Keratinocyte (primary cell): ENCODE measurements at regions not wholly inside any gene's neighbourhood (a gene's known extent, or its start where the extent isn't known, plus 50 kb on each side); places are given as distances from the start of the nearest gene placed in this dataset.

Experiments
- DNase-seq: peaks from one replicate; pipeline ENCODE4 v3.0.0-alpha.2; 2011; ENCODE audit warnings: low read depth, missing footprints, low spot score
- FAIRE-seq: peaks from 2 replicates; lab custom pipeline; 2011; peaks lifted over from hg19 to GRCh38; lab: Jason Lieb, UNC
- H2AFZ ChIP-seq: 2 replicates; pipeline ENCODE4 v1.6.0; 2012; ENCODE audit warnings: low read length, control low read depth, inconsistent platforms; ENCODE audit not compliant: control insufficient read depth
- H3K27ac ChIP-seq: 2 replicates; pipeline ENCODE4 v1.5.1; 2011; ENCODE audit warnings: low read length; ENCODE audit not compliant: control insufficient read depth, insufficient read depth
- H3K27me3 ChIP-seq: 3 replicates; pipeline ENCODE4 v1.6.0; 2011; ENCODE audit warnings: low read length; ENCODE audit not compliant: control insufficient read depth, insufficient read depth; ENCODE audit errors: extremely low read depth
- H3K36me3 ChIP-seq, 2 experiments: 2 replicates in 1 of 2; 3 replicates in 1 of 2; pipeline ENCODE4 v1.5.1; 2011; ENCODE audit warnings: low read length in 2 of 2, mild to moderate bottlenecking in 1 of 2; ENCODE audit not compliant: control insufficient read depth in 2 of 2, insufficient read depth in 2 of 2; ENCODE audit errors: extremely low read depth in 1 of 2
- H3K4me1 ChIP-seq: 3 replicates; pipeline ENCODE4 v1.5.1; 2011; ENCODE audit warnings: low read length; ENCODE audit not compliant: control insufficient read depth, insufficient read depth; ENCODE audit errors: extremely low read depth
- H3K4me2 ChIP-seq: 3 replicates; pipeline ENCODE4 v1.6.0; 2011; ENCODE audit warnings: low read depth, low read length; ENCODE audit not compliant: control insufficient read depth, insufficient read depth; ENCODE audit errors: extremely low read depth
- H3K4me3 ChIP-seq, 3 experiments: fragments of 200-600 bp in 1 of 3; sonication (generic) in 1 of 3; 2 replicates in 2 of 3; 3 replicates in 1 of 3; pipeline ENCODE4 v1.5.1; 2011 to 2016; ENCODE audit warnings: low read length in 3 of 3, mild to moderate bottlenecking in 3 of 3, control low read depth in 2 of 3, inconsistent platforms in 1 of 3, low read depth in 1 of 3, mixed read lengths in 1 of 3, mixed run types in 1 of 3, moderate library complexity in 1 of 3; ENCODE audit not compliant: control insufficient read depth in 2 of 3, insufficient read depth in 2 of 3; ENCODE audit errors: extremely low read depth in 1 of 3
- H3K79me2 ChIP-seq: 2 replicates; pipeline ENCODE4 v1.6.0; 2012; ENCODE audit warnings: low read length; ENCODE audit not compliant: control insufficient read depth, insufficient read depth
- H3K9ac ChIP-seq: 3 replicates; pipeline ENCODE4 v1.6.0; 2011; ENCODE audit warnings: low read length; ENCODE audit not compliant: control insufficient read depth, insufficient read depth; ENCODE audit errors: extremely low read depth
- H3K9me1 ChIP-seq: 3 replicates; pipeline ENCODE4 v1.6.0; 2011; ENCODE audit warnings: low read length; ENCODE audit not compliant: control insufficient read depth, insufficient read depth; ENCODE audit errors: extremely low read depth
- H3K9me3 ChIP-seq: 2 replicates; pipeline ENCODE4 v1.5.1; 2012; ENCODE audit warnings: low read depth, low read length; ENCODE audit not compliant: control insufficient read depth
- H4K20me1 ChIP-seq: 3 replicates; pipeline ENCODE4 v1.6.0; 2011; ENCODE audit warnings: low read length; ENCODE audit not compliant: control insufficient read depth, insufficient read depth; ENCODE audit errors: extremely low read depth
- EZH2 ChIP-seq: IDR thresholded peaks from one replicate; pipeline ENCODE4 v1.6.1; 2012; ENCODE audit warnings: inconsistent platforms, mild to moderate bottlenecking, low read length, moderate library complexity
- dilution Hi-C: fragments of 300-500 bp; cut with MboI; formaldehyde crosslinking; loops from one replicate; pipeline ENCODE4 v1.7.0; 2020; ENCODE audit warnings: low sequenced_read_pairs; ENCODE audit not compliant: extremely low pct_ligation_motif_present
- TF ChIP-seq, protein P1 (sequence below), 3 experiments: IDR thresholded peaks in 1 of 3; conservative IDR thresholded peaks in 1 of 3; optimal IDR thresholded peaks in 1 of 3; 2 replicates in 2 of 3; 3 replicates in 1 of 3; pipeline versions ENCODE3 to v1.5.1; 2011; ENCODE audit warnings: low read length in 3 of 3, mild to moderate bottlenecking in 3 of 3, moderate library complexity in 2 of 3, control low read depth in 1 of 3, inconsistent platforms in 1 of 3; ENCODE audit not compliant: insufficient read depth in 2 of 3; ENCODE audit errors: extremely low read depth in 1 of 3

DNA sequence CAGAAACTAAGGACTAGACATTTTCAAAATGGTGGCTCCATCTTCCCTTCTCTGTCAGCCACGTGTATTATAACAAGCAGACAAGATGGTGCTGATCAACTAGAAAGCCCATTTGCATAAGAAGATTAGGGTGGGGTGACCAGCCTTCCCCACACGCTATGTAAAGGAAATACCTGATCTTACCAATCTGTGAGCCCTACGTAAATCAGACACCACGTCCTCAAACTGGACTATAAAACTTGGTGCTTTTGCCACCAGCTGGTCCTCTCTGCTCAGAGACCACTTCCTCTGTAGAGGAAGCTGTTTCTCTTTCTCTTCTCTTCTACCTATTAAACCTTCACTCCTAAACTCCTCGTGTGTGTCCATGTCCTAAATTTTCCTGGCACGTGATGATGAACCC is 101.1 kb upstream of the PLEKHG7 start:
- TF ChIP-seq EZH2 = no peak
- TF ChIP-seq, protein P1, sequence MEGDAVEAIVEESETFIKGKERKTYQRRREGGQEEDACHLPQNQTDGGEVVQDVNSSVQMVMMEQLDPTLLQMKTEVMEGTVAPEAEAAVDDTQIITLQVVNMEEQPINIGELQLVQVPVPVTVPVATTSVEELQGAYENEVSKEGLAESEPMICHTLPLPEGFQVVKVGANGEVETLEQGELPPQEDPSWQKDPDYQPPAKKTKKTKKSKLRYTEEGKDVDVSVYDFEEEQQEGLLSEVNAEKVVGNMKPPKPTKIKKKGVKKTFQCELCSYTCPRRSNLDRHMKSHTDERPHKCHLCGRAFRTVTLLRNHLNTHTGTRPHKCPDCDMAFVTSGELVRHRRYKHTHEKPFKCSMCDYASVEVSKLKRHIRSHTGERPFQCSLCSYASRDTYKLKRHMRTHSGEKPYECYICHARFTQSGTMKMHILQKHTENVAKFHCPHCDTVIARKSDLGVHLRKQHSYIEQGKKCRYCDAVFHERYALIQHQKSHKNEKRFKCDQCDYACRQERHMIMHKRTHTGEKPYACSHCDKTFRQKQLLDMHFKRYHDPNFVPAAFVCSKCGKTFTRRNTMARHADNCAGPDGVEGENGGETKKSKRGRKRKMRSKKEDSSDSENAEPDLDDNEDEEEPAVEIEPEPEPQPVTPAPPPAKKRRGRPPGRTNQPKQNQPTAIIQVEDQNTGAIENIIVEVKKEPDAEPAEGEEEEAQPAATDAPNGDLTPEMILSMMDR (optimal IDR thresholded peaks at IDR 0.05 in 1 of 3, IDR thresholded peaks at IDR 0.05 in 1 of 3, conservative IDR thresholded peaks at IDR 0.05 in 1 of 3; ENCODE audit: extremely low read depth in 1 of 3, insufficient read depth in 2 of 3, low read length in 3 of 3) = no peak
- H3K9me1 ChIP-seq = no peaks in the 10 kb centered on the region
- H4K20me1 ChIP-seq = no peaks in the 10 kb centered on the region
- H3K9me3 ChIP-seq = peaks cover 9% of the 10 kb centered on the region
- H3K27ac ChIP-seq = peak overlapping the region; percentile 87
- H3K4me3 ChIP-seq = no peak overlapping the region
- H3K4me1 ChIP-seq = peaks cover 28% of the 10 kb centered on the region
- no peak overlapping the region for H3K4me2 ChIP-seq
- no peak for FAIRE-seq
- H3K36me3 ChIP-seq = no peaks in the 10 kb centered on the region
- no peaks in the 10 kb centered on the region for H3K27me3 ChIP-seq
- dilution Hi-C loops = no loop called here
- DNase-seq = no peak
- no peaks in the 10 kb centered on the region for H3K79me2 ChIP-seq
- peak overlapping the region; percentile 8 for H3K9ac ChIP-seq
- H2AFZ ChIP-seq = no peak overlapping the region

DNA sequence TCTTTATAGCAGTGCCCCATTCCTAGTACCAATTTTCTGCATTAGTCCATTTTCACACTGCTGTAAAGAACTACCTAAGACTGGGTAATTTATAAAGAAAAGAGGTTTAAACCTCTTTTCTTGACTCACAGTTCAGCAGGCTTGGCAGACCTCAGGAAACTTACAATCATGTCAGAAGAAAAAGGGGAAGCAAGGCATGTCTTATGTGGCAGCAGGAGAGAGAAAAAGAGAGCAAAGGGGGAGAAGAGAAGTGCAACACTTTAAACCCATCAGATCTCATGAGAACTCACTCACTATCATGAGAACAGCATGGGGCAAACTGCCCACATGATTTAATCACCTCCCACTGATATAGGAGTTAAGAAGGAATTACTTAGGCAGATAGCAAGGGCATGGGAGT is 101.6 kb upstream of the PLEKHG7 start:
- Histone ChIP-seq H3K36me3 (no peaks in the 10 kb centered on the region), H3K27ac (no peak overlapping the region), H3K4me1 (peaks cover 31% of the 10 kb centered on the region), H3K9me3 (peaks cover 9% of the 10 kb centered on the region), H3K4me2 (no peak overlapping the region), H3K4me3 (no peak overlapping the region), H3K9ac (no peak overlapping the region), H3K9me1 (no peaks in the 10 kb centered on the region), H4K20me1 (no peaks in the 10 kb centered on the region), H3K79me2 (no peaks in the 10 kb centered on the region), H2AFZ (no peak overlapping the region), H3K27me3 (no peaks in the 10 kb centered on the region)
- TF ChIP-seq, protein P1 (optimal IDR thresholded peaks at IDR 0.05 in 1 of 3, IDR thresholded peaks at IDR 0.05 in 1 of 3, conservative IDR thresholded peaks at IDR 0.05 in 1 of 3; ENCODE audit: extremely low read depth in 1 of 3, insufficient read depth in 2 of 3, low read length in 3 of 3) = no peak
- TF ChIP-seq EZH2 = no peak
- FAIRE-seq (no peak), DNase-seq (no peak)
- dilution Hi-C loops = no loop called here
